MM.1S (cell line): ENCODE measurements at regions not wholly inside any gene's neighbourhood (a gene's known extent, or its start where the extent isn't known, plus 50 kb on each side); places are given as distances from the start of the nearest gene placed in this dataset.

Experiments used
- EZH2 ChIP-seq: fragments of 300-600 bp; sonication (generic); optimal IDR thresholded peaks from 2 replicates; pipeline ENCODE3; 2017; ENCODE audit warnings: low read depth, mild to moderate bottlenecking, antibody characterized with exemption, low read length, mixed read lengths
- TF ChIP-seq, protein P1 (sequence below): fragments of 300-600 bp; sonication (generic); IDR thresholded peaks from 2 replicates; pipeline ENCODE4 v1.5.1; 2016; ENCODE audit warnings: antibody characterized with exemption, low read length, mixed read lengths

DNA sequence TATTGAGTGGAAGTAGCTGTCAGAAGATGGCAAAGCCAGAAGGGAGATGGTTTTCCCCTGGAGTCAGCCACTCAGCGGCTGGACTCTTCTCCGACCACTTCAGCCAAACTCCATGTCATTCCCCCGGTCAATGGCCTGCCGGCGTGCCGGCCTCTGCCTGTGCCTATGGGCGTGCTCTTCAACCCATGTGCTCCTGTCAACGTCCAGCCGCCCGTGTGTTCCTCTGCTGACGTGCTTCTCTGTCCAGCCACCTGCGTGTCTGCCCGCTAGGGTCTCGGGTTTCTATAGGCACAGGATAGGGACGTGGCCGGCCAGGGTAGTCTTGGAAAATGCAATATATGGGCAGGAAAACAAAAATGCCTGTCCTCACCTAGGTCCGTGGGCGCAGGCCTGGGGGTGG, 77.7 kb upstream of the RUFY1 start:
- TF ChIP-seq, protein P1, sequence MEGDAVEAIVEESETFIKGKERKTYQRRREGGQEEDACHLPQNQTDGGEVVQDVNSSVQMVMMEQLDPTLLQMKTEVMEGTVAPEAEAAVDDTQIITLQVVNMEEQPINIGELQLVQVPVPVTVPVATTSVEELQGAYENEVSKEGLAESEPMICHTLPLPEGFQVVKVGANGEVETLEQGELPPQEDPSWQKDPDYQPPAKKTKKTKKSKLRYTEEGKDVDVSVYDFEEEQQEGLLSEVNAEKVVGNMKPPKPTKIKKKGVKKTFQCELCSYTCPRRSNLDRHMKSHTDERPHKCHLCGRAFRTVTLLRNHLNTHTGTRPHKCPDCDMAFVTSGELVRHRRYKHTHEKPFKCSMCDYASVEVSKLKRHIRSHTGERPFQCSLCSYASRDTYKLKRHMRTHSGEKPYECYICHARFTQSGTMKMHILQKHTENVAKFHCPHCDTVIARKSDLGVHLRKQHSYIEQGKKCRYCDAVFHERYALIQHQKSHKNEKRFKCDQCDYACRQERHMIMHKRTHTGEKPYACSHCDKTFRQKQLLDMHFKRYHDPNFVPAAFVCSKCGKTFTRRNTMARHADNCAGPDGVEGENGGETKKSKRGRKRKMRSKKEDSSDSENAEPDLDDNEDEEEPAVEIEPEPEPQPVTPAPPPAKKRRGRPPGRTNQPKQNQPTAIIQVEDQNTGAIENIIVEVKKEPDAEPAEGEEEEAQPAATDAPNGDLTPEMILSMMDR: no peak
- TF ChIP-seq EZH2: no peak
